ENCODE measurements at regions not wholly inside any gene's neighbourhood (a gene's known extent, or its start where the extent isn't known, plus 50 kb on each side); places are given as distances from the start of the nearest gene placed in this dataset.

DNA sequence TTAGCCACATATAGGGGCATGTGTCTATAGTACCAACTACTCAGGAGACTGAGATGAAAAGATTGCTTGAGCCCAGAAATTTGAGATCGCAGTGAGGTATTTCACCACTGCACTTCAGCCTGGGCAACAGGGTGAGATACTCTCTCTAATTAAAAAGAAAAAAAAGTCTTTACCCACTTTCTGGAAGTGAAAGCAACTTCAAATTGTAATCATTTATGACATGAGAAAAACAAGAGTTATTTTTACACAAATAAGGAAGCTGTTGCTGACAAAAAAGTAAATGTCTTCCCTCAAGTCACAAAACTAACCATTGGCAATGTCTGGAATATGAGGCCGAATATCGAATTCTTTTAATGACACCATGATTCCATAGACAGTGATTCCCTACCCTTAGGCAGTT, 71.4 kb downstream of the GLYATL1 start:
- H3K4me2 ChIP-seq (ENCODE audit: insufficient read depth, low read length): no peak overlapping the region
- no peaks in the 10 kb centered on the region for H3K79me2 ChIP-seq (ENCODE audit: control insufficient read depth, insufficient read depth, low read length)
- no peak overlapping the region for H3K4me3 ChIP-seq
- POLR2A ChIA-PET: interaction anchor here (0.6 kb wide), 1 partner anchor 1675 kb away, joined by 3 read pairs; the partner anchor contains the start of gene SSRP1
- no peak for ATAC-seq
- TF ChIP-seq KHSRP (IDR thresholded peaks at IDR 0.05) (no peak), ZNF699 (CRISPR knock-in tag; IDR thresholded peaks at IDR 0.05; ENCODE audit: insufficient replicate concordance) (no peak), HDAC8 (tag; IDR thresholded peaks at IDR 0.05) (no peak), MCM5 (IDR thresholded peaks at IDR 0.05; ENCODE audit: low read depth) (no peak), POLR3G (IDR thresholded peaks at IDR 0.05; ENCODE audit: extremely low read depth, insufficient read length, insufficient replicate concordance) (no peak), FUS (optimal IDR thresholded peaks at IDR 0.05; ENCODE audit: low read depth, low read length) (no peak), EGR1 (conservative IDR thresholded peaks at IDR 0.05) (no peak), KLF13 (tag; IDR thresholded peaks at IDR 0.05; ENCODE audit: borderline replicate concordance, low read depth) (no peak), RFX5 (IDR thresholded peaks at IDR 0.05; ENCODE audit: low read depth, low read length) (no peak), ZNF239 (CRISPR knock-in tag; IDR thresholded peaks at IDR 0.05) (no peak), E2F3 (CRISPR knock-in tag; IDR thresholded peaks at IDR 0.05) (no peak), TAF15 (IDR thresholded peaks at IDR 0.05; ENCODE audit: low read depth, low read length) (no peak), STAT5A (IDR thresholded peaks at IDR 0.05; ENCODE audit: borderline replicate concordance, low read length) (no peak)
- no peak overlapping the region for H2AFZ ChIP-seq (ENCODE audit: low read depth, low read length)
- 0% methylated on average over 3 of the region's 3 CpGs for WGBS (ENCODE audit: insufficient coverage, low coverage, missing lambda C conversion rate)
- H3K36me3 ChIP-seq (ENCODE audit: control insufficient read depth, insufficient read depth, low read length): no peaks in the 10 kb centered on the region
- in situ Hi-C loops (cut with MboI) (no loop called here), intact Hi-C loops (cut with micrococcal nuclease) (no loop called here)
- H3K4me1 ChIP-seq (replicated peaks in 1 of 2; ENCODE audit: control insufficient read depth in 2 of 2, insufficient read depth in 2 of 2, low read length in 2 of 2): no peaks in the 10 kb centered on the region
- no peak for DNase-seq (ENCODE audit: extremely low read depth in 1 of 4, low spot score in 3 of 4)
- H4K20me1 ChIP-seq (replicated peaks; ENCODE audit: control insufficient read depth, insufficient read depth, low read length): peaks cover 4% of the 10 kb centered on the region; the same call in 1 of the 2 replicates
- H3K9me1 ChIP-seq (ENCODE audit: control insufficient read depth, insufficient read depth, low read length): no peaks in the 10 kb centered on the region
- no peaks in the 10 kb centered on the region for H3K27me3 ChIP-seq (ENCODE audit: control insufficient read depth in 2 of 2, insufficient read depth in 2 of 2, low read length in 2 of 2)
- FAIRE-seq: no peak
- no TSS peak for BruUV-seq (replicated peaks)
- H3K27ac ChIP-seq (ENCODE audit: extremely low read depth, low read depth, low read length): no peak overlapping the region
- no peaks in the 10 kb centered on the region for H3K9me3 ChIP-seq (replicated peaks; ENCODE audit: control insufficient read depth, insufficient read depth, low read depth, low read length)
- H3K9ac ChIP-seq (ENCODE audit: insufficient read depth in 1 of 2, low read depth in 2 of 2, low read length in 2 of 2): no peak overlapping the region
- CTCF ChIA-PET (ENCODE audit: low intra/inter-chr PET ratio): no interaction called here
